ENCODE measurements at regions not wholly inside any gene's neighbourhood (a gene's known extent, or its start where the extent isn't known, plus 50 kb on each side); places are given as distances from the start of the nearest gene placed in this dataset.

DNA sequence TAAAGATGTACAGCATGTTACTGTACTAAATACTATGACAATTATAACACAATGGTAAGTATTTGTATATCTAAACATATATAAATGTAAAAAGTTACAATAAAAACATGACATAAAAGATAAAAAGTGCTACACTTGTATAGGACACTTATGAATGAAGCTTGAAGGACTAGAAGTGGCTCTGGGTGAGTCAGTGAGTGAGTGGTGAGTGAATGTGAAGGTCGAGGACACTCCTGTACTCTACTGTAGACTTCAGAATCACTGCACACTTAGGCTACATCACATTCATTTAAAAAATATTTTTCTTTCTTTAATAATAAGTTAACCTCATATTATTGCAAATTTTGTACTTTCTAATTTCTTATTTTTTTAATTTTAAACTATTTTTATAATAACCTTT is 1476.7 kb upstream of the CDH8 start:
- Histone ChIP-seq H3K9me3 (no peaks in the 10 kb centered on the region), H3K4me1 (no peaks in the 10 kb centered on the region), H3K4me3 (no peak overlapping the region), H3K27me3 (no peaks in the 10 kb centered on the region), H3K36me3 (no peaks in the 10 kb centered on the region), H3K27ac (no peak overlapping the region)
- intact Hi-C loops (cut with DNase I; ENCODE audit: low total_unique reads): no loop called here
- WGBS, 5 donors: 24 to 53% (median 40%) methylated on average over 1 of the region's 1 CpG
- no peak for DNase-seq
- TF ChIP-seq, protein P1, sequence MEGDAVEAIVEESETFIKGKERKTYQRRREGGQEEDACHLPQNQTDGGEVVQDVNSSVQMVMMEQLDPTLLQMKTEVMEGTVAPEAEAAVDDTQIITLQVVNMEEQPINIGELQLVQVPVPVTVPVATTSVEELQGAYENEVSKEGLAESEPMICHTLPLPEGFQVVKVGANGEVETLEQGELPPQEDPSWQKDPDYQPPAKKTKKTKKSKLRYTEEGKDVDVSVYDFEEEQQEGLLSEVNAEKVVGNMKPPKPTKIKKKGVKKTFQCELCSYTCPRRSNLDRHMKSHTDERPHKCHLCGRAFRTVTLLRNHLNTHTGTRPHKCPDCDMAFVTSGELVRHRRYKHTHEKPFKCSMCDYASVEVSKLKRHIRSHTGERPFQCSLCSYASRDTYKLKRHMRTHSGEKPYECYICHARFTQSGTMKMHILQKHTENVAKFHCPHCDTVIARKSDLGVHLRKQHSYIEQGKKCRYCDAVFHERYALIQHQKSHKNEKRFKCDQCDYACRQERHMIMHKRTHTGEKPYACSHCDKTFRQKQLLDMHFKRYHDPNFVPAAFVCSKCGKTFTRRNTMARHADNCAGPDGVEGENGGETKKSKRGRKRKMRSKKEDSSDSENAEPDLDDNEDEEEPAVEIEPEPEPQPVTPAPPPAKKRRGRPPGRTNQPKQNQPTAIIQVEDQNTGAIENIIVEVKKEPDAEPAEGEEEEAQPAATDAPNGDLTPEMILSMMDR (IDR thresholded peaks at IDR 0.05): no peak
- TF ChIP-seq EP300 (IDR thresholded peaks at IDR 0.05) (no peak), POLR2AphosphoS5 (IDR thresholded peaks at IDR 0.05) (no peak), POLR2A (IDR thresholded peaks at IDR 0.05) (no peak)

DNA sequence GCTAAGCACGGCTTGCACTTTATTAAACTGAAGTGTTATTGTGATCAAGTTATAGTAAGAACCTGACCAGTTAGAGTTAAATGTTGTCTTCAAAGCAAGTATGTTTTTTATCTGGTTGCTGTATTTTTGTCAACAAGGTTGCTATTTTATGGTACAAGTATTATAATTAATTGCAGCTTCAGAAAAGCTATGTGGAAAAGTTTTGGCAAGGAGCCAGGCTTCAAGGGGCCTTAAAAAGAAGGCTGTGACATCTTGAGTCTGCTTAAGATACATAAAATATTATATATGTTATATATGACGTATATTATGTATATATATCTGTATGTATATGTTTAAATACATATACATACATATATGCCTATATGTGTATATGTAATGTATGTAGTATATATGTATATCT is 1461.2 kb upstream of the CDH8 start:
- intact Hi-C loops (cut with DNase I; ENCODE audit: low total_unique reads): no loop called here
- H3K36me3 ChIP-seq: no peaks in the 10 kb centered on the region
- DNase-seq: no peak
- H3K9me3 ChIP-seq: no peaks in the 10 kb centered on the region
- TF ChIP-seq EP300 (IDR thresholded peaks at IDR 0.05) (no peak), POLR2AphosphoS5 (IDR thresholded peaks at IDR 0.05) (no peak), POLR2A (IDR thresholded peaks at IDR 0.05) (no peak)
- TF ChIP-seq, protein P1 (IDR thresholded peaks at IDR 0.05): no peak
- 79 to 86% (median 81%) methylated on average over 2 of the region's 2 CpGs for WGBS, 5 donors
- no peak overlapping the region for H3K27ac ChIP-seq
- no peaks in the 10 kb centered on the region for H3K4me1 ChIP-seq
- H3K4me3 ChIP-seq: no peak overlapping the region
- no peaks in the 10 kb centered on the region for H3K27me3 ChIP-seq

GRCh38 chr16:63496282-63496681 is 1460.0 kb upstream of the CDH8 start:
- H3K27ac ChIP-seq: no peak overlapping the region
- H3K4me3 ChIP-seq: no peak overlapping the region
- no peaks in the 10 kb centered on the region for H3K9me3 ChIP-seq
- H3K4me1 ChIP-seq: no peaks in the 10 kb centered on the region
- no peaks in the 10 kb centered on the region for H3K27me3 ChIP-seq
- TF ChIP-seq, protein P1 (IDR thresholded peaks at IDR 0.05): no peak
- TF ChIP-seq EP300 (IDR thresholded peaks at IDR 0.05) (no peak), POLR2AphosphoS5 (IDR thresholded peaks at IDR 0.05) (no peak), POLR2A (IDR thresholded peaks at IDR 0.05) (no peak)
- H3K36me3 ChIP-seq: no peaks in the 10 kb centered on the region
- no peak for DNase-seq
- WGBS, 5 donors: 27 to 58% (median 51%) methylated on average over 1 of the region's 1 CpG
- intact Hi-C loops (cut with DNase I; ENCODE audit: low total_unique reads): no loop called here

- no peak for DNase-seq
- Histone ChIP-seq H3K27me3 (no peaks in the 10 kb centered on the region), H3K27ac (no peak overlapping the region), H3K4me3 (no peak overlapping the region), H3K4me1 (no peaks in the 10 kb centered on the region), H3K9me3 (peaks cover 0 to 8% (median 0%) of the 10 kb centered on the region in 4 donors), H3K36me3 (no peaks in the 10 kb centered on the region)
- intact Hi-C loops (cut with DNase I; ENCODE audit: low total_unique reads): no loop called here
- no peak for TF ChIP-seq POLR2AphosphoS5 (IDR thresholded peaks at IDR 0.05)
- TF ChIP-seq, protein P1 (IDR thresholded peaks at IDR 0.05): no peak
- TF ChIP-seq POLR2A (IDR thresholded peaks at IDR 0.05): no peak
- TF ChIP-seq EP300 (IDR thresholded peaks at IDR 0.05): no peak
Observed at GRCh38 chr16:63488955-63489354, 1452.7 kb upstream of the CDH8 start.

Data from stomach (tissue), 8 donors.